ENCODE measurements at regions not wholly inside any gene's neighbourhood (a gene's known extent, or its start where the extent isn't known, plus 50 kb on each side); places are given as distances from the start of the nearest gene placed in this dataset.

DNA sequence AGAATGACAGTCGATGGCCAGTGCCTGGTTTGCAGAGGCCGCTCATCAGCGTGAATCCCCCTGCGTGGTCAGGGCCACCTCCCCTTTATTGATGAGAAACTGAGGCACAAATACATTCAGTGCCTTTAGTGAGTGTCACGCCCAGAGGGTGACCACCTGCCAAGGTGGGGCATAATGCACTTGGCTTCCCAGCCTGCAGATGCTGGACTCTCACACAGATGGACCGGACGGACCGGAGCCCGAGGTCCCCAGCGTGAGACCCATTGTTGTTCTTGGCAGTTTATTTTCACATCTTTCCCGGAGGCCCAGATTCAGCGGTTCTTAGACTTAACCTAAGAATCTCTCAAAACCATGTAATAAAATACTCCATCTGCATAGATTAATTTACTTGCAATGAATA, 74.4 kb downstream of the YTHDF1 start:
- Mint-ChIP-seq H3K27ac (no peak overlapping the region), H3K27me3 (no peaks in the 10 kb centered on the region), H3K4me1 (no peaks in the 10 kb centered on the region), H3K9me3 (ENCODE audit: insufficient read depth) (no peaks in the 10 kb centered on the region), H3K4me3 (no peak overlapping the region)
- no peak overlapping the region for H2AFZ ChIP-seq (ENCODE audit: insufficient read depth, low read depth, low read length, poor library complexity, severe bottlenecking)
- peaks cover 0 to 7% (median 0%) of the 10 kb centered on the region in 4 experiments for H3K27me3 ChIP-seq (replicated peaks in 1 of 4; ENCODE audit: control extremely low read depth in 1 of 4, control insufficient read depth in 3 of 4, insufficient read depth in 4 of 4, low read length in 3 of 4)
- POLR2A ChIA-PET, result no interaction called here
- intact Hi-C loops (cut with micrococcal nuclease), result no loop called here
- no peak overlapping the region for H3K4me3 ChIP-seq (ENCODE audit: control extremely low read depth in 1 of 5, extremely low read depth in 1 of 5, insufficient read depth in 1 of 5, low read depth in 2 of 5, low read length in 4 of 5)
- no peaks in the 10 kb centered on the region for H3K36me3 ChIP-seq (replicated peaks in 1 of 2; ENCODE audit: control extremely low read depth in 1 of 2, control insufficient read depth in 1 of 2, extremely low read depth in 1 of 2, insufficient read depth in 2 of 2, low read length in 1 of 2)
- WGBS (ENCODE audit: insufficient coverage), result 89% methylated on average over 12 of the region's 12 CpGs
- no peaks in the 10 kb centered on the region for H3K79me2 ChIP-seq (ENCODE audit: control insufficient read depth, insufficient read depth, low read length)
- CTCF ChIA-PET, result no interaction called here
- TF ChIP-seq EZH2 (IDR thresholded peaks at IDR 0.05; ENCODE audit: borderline replicate concordance, insufficient read depth, low read depth, low read length, poor library complexity, severe bottlenecking), result no peak
- TF ChIP-seq, protein P1, sequence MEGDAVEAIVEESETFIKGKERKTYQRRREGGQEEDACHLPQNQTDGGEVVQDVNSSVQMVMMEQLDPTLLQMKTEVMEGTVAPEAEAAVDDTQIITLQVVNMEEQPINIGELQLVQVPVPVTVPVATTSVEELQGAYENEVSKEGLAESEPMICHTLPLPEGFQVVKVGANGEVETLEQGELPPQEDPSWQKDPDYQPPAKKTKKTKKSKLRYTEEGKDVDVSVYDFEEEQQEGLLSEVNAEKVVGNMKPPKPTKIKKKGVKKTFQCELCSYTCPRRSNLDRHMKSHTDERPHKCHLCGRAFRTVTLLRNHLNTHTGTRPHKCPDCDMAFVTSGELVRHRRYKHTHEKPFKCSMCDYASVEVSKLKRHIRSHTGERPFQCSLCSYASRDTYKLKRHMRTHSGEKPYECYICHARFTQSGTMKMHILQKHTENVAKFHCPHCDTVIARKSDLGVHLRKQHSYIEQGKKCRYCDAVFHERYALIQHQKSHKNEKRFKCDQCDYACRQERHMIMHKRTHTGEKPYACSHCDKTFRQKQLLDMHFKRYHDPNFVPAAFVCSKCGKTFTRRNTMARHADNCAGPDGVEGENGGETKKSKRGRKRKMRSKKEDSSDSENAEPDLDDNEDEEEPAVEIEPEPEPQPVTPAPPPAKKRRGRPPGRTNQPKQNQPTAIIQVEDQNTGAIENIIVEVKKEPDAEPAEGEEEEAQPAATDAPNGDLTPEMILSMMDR (IDR thresholded peaks at IDR 0.05), result no peak
- H3K4me2 ChIP-seq (replicated peaks; ENCODE audit: low read depth, low read length, poor library complexity, severe bottlenecking), result no peak overlapping the region
- ATAC-seq (ENCODE audit: low read depth) (no peak), DNase-seq (no peak)
- H3K27ac ChIP-seq (ENCODE audit: low read length in 2 of 2), result no peak overlapping the region
- H3K4me1 ChIP-seq (ENCODE audit: control insufficient read depth in 2 of 2, insufficient read depth in 2 of 2, low read length in 2 of 2), result no peaks in the 10 kb centered on the region
- no peak overlapping the region for H3K9ac ChIP-seq (ENCODE audit: low read length)
- H3K9me3 ChIP-seq (ENCODE audit: control extremely low read depth in 1 of 3, control insufficient read depth in 2 of 3, insufficient read depth in 1 of 3, low read length in 2 of 3), result no peaks in the 10 kb centered on the region
- H4K20me1 ChIP-seq (ENCODE audit: control insufficient read depth, insufficient read depth, low read length, poor library complexity, severe bottlenecking), result no peaks in the 10 kb centered on the region

- Mint-ChIP-seq H3K27ac (no peak overlapping the region), H3K9me3 (ENCODE audit: insufficient read depth) (no peaks in the 10 kb centered on the region), H3K4me1 (no peaks in the 10 kb centered on the region), H3K4me3 (no peak overlapping the region), H3K27me3 (no peaks in the 10 kb centered on the region)
- intact Hi-C loops (cut with micrococcal nuclease), result no loop called here
- Histone ChIP-seq H3K4me2 (replicated peaks; ENCODE audit: low read depth, low read length, poor library complexity, severe bottlenecking) (no peak overlapping the region), H3K4me3 (ENCODE audit: control extremely low read depth in 1 of 5, extremely low read depth in 1 of 5, insufficient read depth in 1 of 5, low read depth in 2 of 5, low read length in 4 of 5) (no peak overlapping the region), H3K27me3 (replicated peaks in 1 of 4; ENCODE audit: control extremely low read depth in 1 of 4, control insufficient read depth in 3 of 4, insufficient read depth in 4 of 4, low read length in 3 of 4) (peaks cover 0 to 4% (median 0%) of the 10 kb centered on the region in 4 experiments), H3K27ac (ENCODE audit: low read length in 2 of 2) (no peak overlapping the region), H2AFZ (ENCODE audit: insufficient read depth, low read depth, low read length, poor library complexity, severe bottlenecking) (no peak overlapping the region), H3K79me2 (ENCODE audit: control insufficient read depth, insufficient read depth, low read length) (no peaks in the 10 kb centered on the region), H3K9me3 (ENCODE audit: control extremely low read depth in 1 of 3, control insufficient read depth in 2 of 3, insufficient read depth in 1 of 3, low read length in 2 of 3) (peaks cover 0 to under 1% (median 0%) of the 10 kb centered on the region in 3 donors), H4K20me1 (ENCODE audit: control insufficient read depth, insufficient read depth, low read length, poor library complexity, severe bottlenecking) (no peaks in the 10 kb centered on the region), H3K4me1 (ENCODE audit: control insufficient read depth in 2 of 2, insufficient read depth in 2 of 2, low read length in 2 of 2) (no peaks in the 10 kb centered on the region), H3K36me3 (replicated peaks in 1 of 2; ENCODE audit: control extremely low read depth in 1 of 2, control insufficient read depth in 1 of 2, extremely low read depth in 1 of 2, insufficient read depth in 2 of 2, low read length in 1 of 2) (no peaks in the 10 kb centered on the region), H3K9ac (ENCODE audit: low read length) (no peak overlapping the region)
- ChIA-PET CTCF (no interaction called here), POLR2A (no interaction called here)
- ATAC-seq (ENCODE audit: low read depth) (no peak), DNase-seq (no peak)
- 87% methylated on average over 23 of the region's 24 CpGs for WGBS (ENCODE audit: insufficient coverage)
- no peak for TF ChIP-seq EZH2 (IDR thresholded peaks at IDR 0.05; ENCODE audit: borderline replicate concordance, insufficient read depth, low read depth, low read length, poor library complexity, severe bottlenecking)
Measured at GRCh38 chr20:63140514-63141433, 75.2 kb downstream of the YTHDF1 start.

All from B cell (primary cell).